ENCODE measurements at regions not wholly inside any gene's neighbourhood (a gene's known extent, or its start where the extent isn't known, plus 50 kb on each side); places are given as distances from the start of the nearest gene placed in this dataset.
A peak's percentile ranks its signal among the peaks of the same experiment; 100 is the strongest.

- no peak for TF ChIP-seq SETDB1 (IDR thresholded peaks at IDR 0.05; ENCODE audit: low read length)
- TF ChIP-seq, protein P1, sequence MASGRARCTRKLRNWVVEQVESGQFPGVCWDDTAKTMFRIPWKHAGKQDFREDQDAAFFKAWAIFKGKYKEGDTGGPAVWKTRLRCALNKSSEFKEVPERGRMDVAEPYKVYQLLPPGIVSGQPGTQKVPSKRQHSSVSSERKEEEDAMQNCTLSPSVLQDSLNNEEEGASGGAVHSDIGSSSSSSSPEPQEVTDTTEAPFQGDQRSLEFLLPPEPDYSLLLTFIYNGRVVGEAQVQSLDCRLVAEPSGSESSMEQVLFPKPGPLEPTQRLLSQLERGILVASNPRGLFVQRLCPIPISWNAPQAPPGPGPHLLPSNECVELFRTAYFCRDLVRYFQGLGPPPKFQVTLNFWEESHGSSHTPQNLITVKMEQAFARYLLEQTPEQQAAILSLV (tag; IDR thresholded peaks at IDR 0.05) = peak; percentile 45; the same call in 1 of the 2 replicates
- TF ChIP-seq GATAD2B (IDR thresholded peaks at IDR 0.05; ENCODE audit: borderline replicate concordance) = 0 out of 2 replicates have a peak, but pooled peaks have one; percentile 26
- no peak for TF ChIP-seq PHB2 (IDR thresholded peaks at IDR 0.05; ENCODE audit: low read depth)
- peak in 1 of 2 experiments; percentile 56; a peak in 3 of 4 replicates for TF ChIP-seq TRIM24 (IDR thresholded peaks at IDR 0.05)
- peak; percentile 90 for TF ChIP-seq JUNB (CRISPR knock-in tag; conservative IDR thresholded peaks at IDR 0.05)
- TF ChIP-seq ILF3 (IDR thresholded peaks at IDR 0.05; ENCODE audit: borderline replicate concordance) = no peak
- TF ChIP-seq ZNF696 (CRISPR knock-in tag; conservative IDR thresholded peaks at IDR 0.05) = no peak
- no peak for TF ChIP-seq RNF219 (CRISPR knock-in tag; IDR thresholded peaks at IDR 0.05)
- TF ChIP-seq ESRRB (CRISPR knock-in tag; IDR thresholded peaks at IDR 0.05; ENCODE audit: borderline replicate concordance) = no peak
- no peak for TF ChIP-seq SRSF1 (IDR thresholded peaks at IDR 0.05; ENCODE audit: low read depth, low read length)
- TF ChIP-seq EHMT2 (IDR thresholded peaks at IDR 0.05) = peak; percentile 76; the same call in 1 of the 2 replicates
- TF ChIP-seq, protein P2, sequence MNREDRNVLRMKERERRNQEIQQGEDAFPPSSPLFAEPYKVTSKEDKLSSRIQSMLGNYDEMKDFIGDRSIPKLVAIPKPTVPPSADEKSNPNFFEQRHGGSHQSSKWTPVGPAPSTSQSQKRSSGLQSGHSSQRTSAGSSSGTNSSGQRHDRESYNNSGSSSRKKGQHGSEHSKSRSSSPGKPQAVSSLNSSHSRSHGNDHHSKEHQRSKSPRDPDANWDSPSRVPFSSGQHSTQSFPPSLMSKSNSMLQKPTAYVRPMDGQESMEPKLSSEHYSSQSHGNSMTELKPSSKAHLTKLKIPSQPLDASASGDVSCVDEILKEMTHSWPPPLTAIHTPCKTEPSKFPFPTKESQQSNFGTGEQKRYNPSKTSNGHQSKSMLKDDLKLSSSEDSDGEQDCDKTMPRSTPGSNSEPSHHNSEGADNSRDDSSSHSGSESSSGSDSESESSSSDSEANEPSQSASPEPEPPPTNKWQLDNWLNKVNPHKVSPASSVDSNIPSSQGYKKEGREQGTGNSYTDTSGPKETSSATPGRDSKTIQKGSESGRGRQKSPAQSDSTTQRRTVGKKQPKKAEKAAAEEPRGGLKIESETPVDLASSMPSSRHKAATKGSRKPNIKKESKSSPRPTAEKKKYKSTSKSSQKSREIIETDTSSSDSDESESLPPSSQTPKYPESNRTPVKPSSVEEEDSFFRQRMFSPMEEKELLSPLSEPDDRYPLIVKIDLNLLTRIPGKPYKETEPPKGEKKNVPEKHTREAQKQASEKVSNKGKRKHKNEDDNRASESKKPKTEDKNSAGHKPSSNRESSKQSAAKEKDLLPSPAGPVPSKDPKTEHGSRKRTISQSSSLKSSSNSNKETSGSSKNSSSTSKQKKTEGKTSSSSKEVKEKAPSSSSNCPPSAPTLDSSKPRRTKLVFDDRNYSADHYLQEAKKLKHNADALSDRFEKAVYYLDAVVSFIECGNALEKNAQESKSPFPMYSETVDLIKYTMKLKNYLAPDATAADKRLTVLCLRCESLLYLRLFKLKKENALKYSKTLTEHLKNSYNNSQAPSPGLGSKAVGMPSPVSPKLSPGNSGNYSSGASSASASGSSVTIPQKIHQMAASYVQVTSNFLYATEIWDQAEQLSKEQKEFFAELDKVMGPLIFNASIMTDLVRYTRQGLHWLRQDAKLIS (CRISPR knock-in tag; IDR thresholded peaks at IDR 0.05) = peak; percentile 83
- no peak for TF ChIP-seq ZNF311 (CRISPR knock-in tag; IDR thresholded peaks at IDR 0.05)
- no peak for TF ChIP-seq HMG20A (CRISPR knock-in tag; conservative IDR thresholded peaks at IDR 0.05)
- TF ChIP-seq HNRNPL (IDR thresholded peaks at IDR 0.05; ENCODE audit: low read depth, low read length) = no peak
- no peak for TF ChIP-seq MCM3 (IDR thresholded peaks at IDR 0.05)
- TF ChIP-seq MED1 (CRISPR knock-in tag; IDR thresholded peaks at IDR 0.05; ENCODE audit: borderline replicate concordance) = no peak
- TF ChIP-seq XRCC5 (IDR thresholded peaks at IDR 0.05; ENCODE audit: low read depth, low read length) = no peak
- no peak for TF ChIP-seq GMEB1 (CRISPR knock-in tag; IDR thresholded peaks at IDR 0.05)
- no peak for TF ChIP-seq WHSC1 (IDR thresholded peaks at IDR 0.05; ENCODE audit: low read length)
These were observed 50.5 kb upstream of the PPP2R5A start (continued) for GRCh38 chr1:212234431-212235395.
